DND-41 (cell line): ENCODE measurements at regions not wholly inside any gene's neighbourhood (a gene's known extent, or its start where the extent isn't known, plus 50 kb on each side); places are given as distances from the start of the nearest gene placed in this dataset.

Experiments used
- ATAC-seq: fragments of 200-7000 bp; cut with Tn5 transposase; 3 replicates; pipeline ENCODE4 v1.9.1; 2021; ENCODE audit warnings: low read depth; ENCODE audit not compliant: insufficient read depth
- DNase-seq: peaks from one replicate; pipeline ENCODE4 v3.0.0-alpha.2; 2020
- H2AFZ ChIP-seq: 2 replicates; pipeline ENCODE4 v1.6.0; 2012; ENCODE audit warnings: low read depth, low read length
- H3K27ac ChIP-seq: 2 replicates; pipeline ENCODE4 v1.5.1; 2012; ENCODE audit warnings: low read length, inconsistent platforms
- H3K27me3 ChIP-seq: fragments of 200-600 bp; sonication (generic); 2 replicates; pipeline ENCODE4 v1.6.0; 2012; ENCODE audit warnings: low read length, mild to moderate bottlenecking, inconsistent platforms; ENCODE audit not compliant: insufficient read depth, poor library complexity
- H3K36me3 ChIP-seq: 2 replicates; pipeline ENCODE4 v1.5.1; 2012; ENCODE audit warnings: low read length, inconsistent platforms; ENCODE audit not compliant: insufficient read depth
- H3K4me1 ChIP-seq: 2 replicates; pipeline ENCODE4 v1.5.1; 2012; ENCODE audit warnings: mild to moderate bottlenecking, low read length; ENCODE audit not compliant: insufficient read depth
- H3K4me2 ChIP-seq: 2 replicates; pipeline ENCODE4 v1.6.0; 2012; ENCODE audit warnings: mild to moderate bottlenecking, moderate library complexity, low read length, inconsistent platforms; ENCODE audit not compliant: insufficient read depth
- H3K4me3 ChIP-seq, 2 experiments: fragments of 200-600 bp in 1 of 2; shearing (Covaris generic) in 1 of 2; 2 replicates each; pipeline ENCODE4 v1.5.1; 2012 to 2016; ENCODE audit warnings: inconsistent platforms in 2 of 2, low read length in 2 of 2, mild to moderate bottlenecking in 2 of 2, low read depth in 1 of 2, moderate library complexity in 1 of 2
- H3K79me2 ChIP-seq: 2 replicates; pipeline ENCODE4 v1.6.0; 2012; ENCODE audit warnings: low read length, inconsistent platforms; ENCODE audit not compliant: insufficient read depth
- H3K9ac ChIP-seq: 2 replicates; pipeline ENCODE4 v1.6.0; 2012; ENCODE audit warnings: low read depth, mild to moderate bottlenecking, inconsistent platforms, low read length, moderate library complexity
- H3K9me3 ChIP-seq: 2 replicates; pipeline ENCODE4 v1.5.1; 2012; ENCODE audit warnings: low read length, moderate library complexity, mild to moderate bottlenecking, inconsistent platforms; ENCODE audit not compliant: insufficient read depth, severe bottlenecking
- H4K20me1 ChIP-seq: 2 replicates; pipeline ENCODE4 v1.6.0; 2012; ENCODE audit warnings: low read length; ENCODE audit not compliant: insufficient read depth
- EZH2 ChIP-seq: IDR thresholded peaks from 3 replicates; pipeline ENCODE4 v1.6.1; 2012; ENCODE audit warnings: borderline replicate concordance, low read depth, mild to moderate bottlenecking, moderate library complexity, low read length, inconsistent platforms; ENCODE audit not compliant: severe bottlenecking
- TF ChIP-seq, protein P1 (sequence below): IDR thresholded peaks from 2 replicates; pipeline ENCODE4 v1.5.1; 2012; ENCODE audit warnings: borderline replicate concordance, low read length, moderate library complexity, mild to moderate bottlenecking; ENCODE audit not compliant: poor library complexity, severe bottlenecking; ENCODE audit errors: extremely low read depth

DNA sequence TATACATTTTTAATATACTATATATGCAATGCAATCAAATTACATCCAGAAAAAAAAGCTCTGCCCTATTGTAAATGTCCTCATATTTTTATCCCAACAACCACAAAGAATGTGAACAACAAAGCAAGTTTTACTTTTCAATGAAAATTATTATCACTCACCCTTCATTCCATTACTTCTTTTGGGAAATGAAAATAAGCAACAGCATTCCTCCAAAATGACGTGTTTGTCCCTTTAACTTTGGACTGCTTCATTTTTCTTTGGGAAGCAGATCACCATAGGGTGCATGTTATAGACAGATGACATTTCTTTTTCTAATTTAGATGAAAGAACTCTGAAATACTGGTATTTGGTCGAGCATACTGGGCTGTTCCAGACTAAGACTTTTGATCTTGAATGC lies 667.1 kb upstream of the BOD1L1 start:
- no peak overlapping the region for H3K9ac ChIP-seq
- TF ChIP-seq, protein P1, sequence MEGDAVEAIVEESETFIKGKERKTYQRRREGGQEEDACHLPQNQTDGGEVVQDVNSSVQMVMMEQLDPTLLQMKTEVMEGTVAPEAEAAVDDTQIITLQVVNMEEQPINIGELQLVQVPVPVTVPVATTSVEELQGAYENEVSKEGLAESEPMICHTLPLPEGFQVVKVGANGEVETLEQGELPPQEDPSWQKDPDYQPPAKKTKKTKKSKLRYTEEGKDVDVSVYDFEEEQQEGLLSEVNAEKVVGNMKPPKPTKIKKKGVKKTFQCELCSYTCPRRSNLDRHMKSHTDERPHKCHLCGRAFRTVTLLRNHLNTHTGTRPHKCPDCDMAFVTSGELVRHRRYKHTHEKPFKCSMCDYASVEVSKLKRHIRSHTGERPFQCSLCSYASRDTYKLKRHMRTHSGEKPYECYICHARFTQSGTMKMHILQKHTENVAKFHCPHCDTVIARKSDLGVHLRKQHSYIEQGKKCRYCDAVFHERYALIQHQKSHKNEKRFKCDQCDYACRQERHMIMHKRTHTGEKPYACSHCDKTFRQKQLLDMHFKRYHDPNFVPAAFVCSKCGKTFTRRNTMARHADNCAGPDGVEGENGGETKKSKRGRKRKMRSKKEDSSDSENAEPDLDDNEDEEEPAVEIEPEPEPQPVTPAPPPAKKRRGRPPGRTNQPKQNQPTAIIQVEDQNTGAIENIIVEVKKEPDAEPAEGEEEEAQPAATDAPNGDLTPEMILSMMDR, result no peak
- no peak for TF ChIP-seq EZH2
- DNase-seq, result no peak

GRCh38 chr4:14299166-14299565 lies 671.6 kb upstream of the BOD1L1 start:
- Histone ChIP-seq H3K4me1 (no peaks in the 10 kb centered on the region), H3K27ac (no peak overlapping the region), H3K27me3 (no peaks in the 10 kb centered on the region), H3K9me3 (no peaks in the 10 kb centered on the region), H4K20me1 (no peaks in the 10 kb centered on the region), H3K9ac (no peak overlapping the region), H2AFZ (no peak overlapping the region), H3K36me3 (no peaks in the 10 kb centered on the region), H3K4me2 (no peak overlapping the region), H3K4me3 (no peak overlapping the region), H3K79me2 (no peaks in the 10 kb centered on the region)
- DNase-seq (no peak), ATAC-seq (no peak)
- TF ChIP-seq, protein P1, result no peak
- no peak for TF ChIP-seq EZH2

More for the DNA sequence above, 667.1 kb upstream of the BOD1L1 start:
- H3K27ac ChIP-seq, result no peak overlapping the region
- no peak overlapping the region for H3K4me2 ChIP-seq
- H3K4me3 ChIP-seq, result no peak overlapping the region
- H3K36me3 ChIP-seq, result no peaks in the 10 kb centered on the region
- no peak overlapping the region for H2AFZ ChIP-seq
- no peaks in the 10 kb centered on the region for H3K4me1 ChIP-seq
- H3K9me3 ChIP-seq, result no peaks in the 10 kb centered on the region
- no peaks in the 10 kb centered on the region for H4K20me1 ChIP-seq
- H3K79me2 ChIP-seq, result no peaks in the 10 kb centered on the region
- no peaks in the 10 kb centered on the region for H3K27me3 ChIP-seq
- ATAC-seq, result no peak

DNA sequence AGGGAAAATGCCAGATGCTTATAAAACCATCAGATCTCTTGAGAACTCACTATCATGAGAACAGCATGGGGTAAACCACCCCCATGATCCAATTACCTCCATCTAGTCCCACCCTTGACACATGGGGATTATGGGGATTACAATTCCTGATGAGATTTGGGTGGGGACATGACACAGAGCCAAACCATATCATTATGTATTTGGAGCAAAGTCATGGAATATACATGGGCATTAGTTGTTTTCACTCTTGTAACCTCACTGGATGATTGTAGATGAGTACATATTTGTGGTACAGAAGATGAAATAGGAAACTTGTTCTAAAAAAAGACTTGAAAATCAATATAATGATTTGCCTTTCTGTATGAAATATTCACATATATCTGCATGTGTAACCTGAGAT lies 674.5 kb upstream of the BOD1L1 start:
- Histone ChIP-seq H3K27me3 (no peaks in the 10 kb centered on the region), H3K9ac (no peak overlapping the region), H3K9me3 (no peaks in the 10 kb centered on the region), H3K4me3 (no peak overlapping the region), H3K4me2 (no peak overlapping the region), H4K20me1 (no peaks in the 10 kb centered on the region), H3K79me2 (no peaks in the 10 kb centered on the region), H3K27ac (no peak overlapping the region), H3K36me3 (no peaks in the 10 kb centered on the region), H2AFZ (no peak overlapping the region), H3K4me1 (no peaks in the 10 kb centered on the region)
- ATAC-seq (no peak), DNase-seq (no peak)
- TF ChIP-seq EZH2, result no peak
- TF ChIP-seq, protein P1, result no peak

- Histone ChIP-seq H2AFZ (no peak overlapping the region), H3K9me3 (no peaks in the 10 kb centered on the region), H4K20me1 (no peaks in the 10 kb centered on the region), H3K4me2 (no peak overlapping the region), H3K36me3 (no peaks in the 10 kb centered on the region), H3K4me3 (no peak overlapping the region), H3K79me2 (no peaks in the 10 kb centered on the region), H3K27me3 (no peaks in the 10 kb centered on the region), H3K4me1 (no peaks in the 10 kb centered on the region), H3K27ac (no peak overlapping the region), H3K9ac (no peak overlapping the region)
- TF ChIP-seq, protein P1, result no peak
- no peak for TF ChIP-seq EZH2
- ATAC-seq (no peak), DNase-seq (no peak)
These were observed 676.3 kb upstream of the BOD1L1 start for GRCh38 chr4:14303856-14304255.
